Stimulated activated naive B cell treated with anti-CD40 and anti-IgM and Interleukin-4, amounts not matched to agents 10 μg/mL and 1 μg/mL and 100 μg/mL, for 72 hours (primary cell): ENCODE measurements at regions not wholly inside any gene's neighbourhood (a gene's known extent, or its start where the extent isn't known, plus 50 kb on each side); places are given as distances from the start of the nearest gene placed in this dataset.
"Not testable (repeated sequence)": the region's sequence is repeated elsewhere in the genome, so short reads cannot be mapped to it uniquely, and the experiment has no call there.

ENCODE experiments used
- ATAC-seq, 2 donors: fragments of 150-1000 bp; cut with Tn5 transposase; replicated peaks; 2 replicates each; pipeline ENCODE4 v1.10.0; 2021; ENCODE audit warnings: moderate library complexity in 1 of 2
- DNase-seq: peaks from one replicate; pipeline ENCODE4 v3.0.0; 2021
- H3K27ac Mint-ChIP-seq: one replicate; pipeline ENCODE4 v1.8.0; 2022; ENCODE audit warnings: mild to moderate bottlenecking, mixed read lengths
- H3K27me3 Mint-ChIP-seq, 2 donors: one replicate each; pipeline ENCODE4 v1.8.0; 2022; ENCODE audit warnings: mixed read lengths in 2 of 2
- H3K36me3 Mint-ChIP-seq, 2 donors: one replicate each; pipeline ENCODE4 v1.8.0; 2022; ENCODE audit warnings: mixed read lengths in 2 of 2, mild to moderate bottlenecking in 1 of 2
- H3K4me1 Mint-ChIP-seq, 2 donors: one replicate each; pipeline ENCODE4 v1.8.0; 2022; ENCODE audit warnings: mixed read lengths in 2 of 2, mild to moderate bottlenecking in 1 of 2
- H3K4me3 Mint-ChIP-seq, 2 donors: one replicate each; pipeline ENCODE4 v1.8.0; 2022; ENCODE audit warnings: mild to moderate bottlenecking in 2 of 2, mixed read lengths in 2 of 2, moderate library complexity in 1 of 2
- H3K9me3 Mint-ChIP-seq, 2 donors: one replicate each; pipeline ENCODE4 v1.8.0; 2022; ENCODE audit warnings: mixed read lengths in 2 of 2, mild to moderate bottlenecking in 1 of 2

GRCh38 chr2:111367080-111367479 is 246.4 kb downstream of the BCL2L11 start:
- H3K4me1 Mint-ChIP-seq, H3K4me3 Mint-ChIP-seq, H3K27ac Mint-ChIP-seq, H3K27me3 Mint-ChIP-seq, H3K9me3 Mint-ChIP-seq, DNase-seq, H3K36me3 Mint-ChIP-seq, ATAC-seq: not testable (repeated sequence)

- H3K4me3 Mint-ChIP-seq, DNase-seq: not testable (repeated sequence)
- peak; percentile 22 to 26 for ATAC-seq
Observed at GRCh38 chr2:111367871-111368270, 247.2 kb downstream of the BCL2L11 start.

GRCh38 chr2:111368288-111368687 is 247.6 kb downstream of the BCL2L11 start:
- H3K27me3 Mint-ChIP-seq, H3K27ac Mint-ChIP-seq, H3K36me3 Mint-ChIP-seq, H3K4me1 Mint-ChIP-seq, H3K9me3 Mint-ChIP-seq, DNase-seq, H3K4me3 Mint-ChIP-seq: not testable (repeated sequence)
- ATAC-seq = peak; percentile 91 to 93

More at GRCh38 chr2:111367871-111368270, 247.2 kb downstream of the BCL2L11 start:
- not testable (repeated sequence) for H3K27me3 Mint-ChIP-seq, H3K27ac Mint-ChIP-seq, H3K9me3 Mint-ChIP-seq, H3K36me3 Mint-ChIP-seq, H3K4me1 Mint-ChIP-seq

- not testable (repeated sequence) for H3K36me3 Mint-ChIP-seq, H3K9me3 Mint-ChIP-seq, H3K27me3 Mint-ChIP-seq, H3K27ac Mint-ChIP-seq, H3K4me3 Mint-ChIP-seq, ATAC-seq, DNase-seq, H3K4me1 Mint-ChIP-seq
Observed at GRCh38 chr2:111373060-111373459, 252.3 kb downstream of the BCL2L11 start.

GRCh38 chr2:111373989-111374388 is 253.3 kb downstream of the BCL2L11 start:
- H3K36me3 Mint-ChIP-seq, H3K9me3 Mint-ChIP-seq, H3K4me1 Mint-ChIP-seq, H3K27ac Mint-ChIP-seq, H3K27me3 Mint-ChIP-seq, H3K4me3 Mint-ChIP-seq, DNase-seq, ATAC-seq: not testable (repeated sequence)

GRCh38 chr2:111374734-111375133 is 254.0 kb downstream of the BCL2L11 start:
- not testable (repeated sequence) for H3K4me3 Mint-ChIP-seq, H3K4me1 Mint-ChIP-seq, ATAC-seq, H3K27ac Mint-ChIP-seq, H3K36me3 Mint-ChIP-seq, H3K27me3 Mint-ChIP-seq, H3K9me3 Mint-ChIP-seq, DNase-seq

GRCh38 chr2:111375320-111375883 is 254.7 kb downstream of the BCL2L11 start:
- not testable (repeated sequence) for H3K4me3 Mint-ChIP-seq, H3K27ac Mint-ChIP-seq, H3K9me3 Mint-ChIP-seq, H3K27me3 Mint-ChIP-seq, H3K36me3 Mint-ChIP-seq, H3K4me1 Mint-ChIP-seq, ATAC-seq, DNase-seq

GRCh38 chr2:111376272-111376970 is 255.7 kb downstream of the BCL2L11 start:
- H3K27me3 Mint-ChIP-seq, H3K36me3 Mint-ChIP-seq, DNase-seq, H3K27ac Mint-ChIP-seq, H3K9me3 Mint-ChIP-seq, ATAC-seq, H3K4me1 Mint-ChIP-seq, H3K4me3 Mint-ChIP-seq: not testable (repeated sequence)

GRCh38 chr2:111376971-111377352 is 256.2 kb downstream of the BCL2L11 start:
- H3K36me3 Mint-ChIP-seq, DNase-seq, H3K4me1 Mint-ChIP-seq, ATAC-seq, H3K9me3 Mint-ChIP-seq, H3K27me3 Mint-ChIP-seq, H3K4me3 Mint-ChIP-seq, H3K27ac Mint-ChIP-seq: not testable (repeated sequence)

GRCh38 chr2:111377386-111377959 is 256.8 kb downstream of the BCL2L11 start:
- not testable (repeated sequence) for H3K4me1 Mint-ChIP-seq, H3K27me3 Mint-ChIP-seq, H3K27ac Mint-ChIP-seq, ATAC-seq, H3K9me3 Mint-ChIP-seq, H3K36me3 Mint-ChIP-seq, DNase-seq, H3K4me3 Mint-ChIP-seq

GRCh38 chr2:111378348-111378747 is 257.6 kb downstream of the BCL2L11 start:
- not testable (repeated sequence) for H3K27me3 Mint-ChIP-seq, H3K27ac Mint-ChIP-seq, H3K36me3 Mint-ChIP-seq, H3K4me1 Mint-ChIP-seq, DNase-seq, H3K4me3 Mint-ChIP-seq, H3K9me3 Mint-ChIP-seq
- peak in 1 of 2 donors; percentile 52 for ATAC-seq

GRCh38 chr2:111380733-111381439 is 260.2 kb downstream of the BCL2L11 start:
- H3K4me3 Mint-ChIP-seq, H3K4me1 Mint-ChIP-seq: not testable (repeated sequence)

GRCh38 chr2:111381530-111382306 is 261.0 kb downstream of the BCL2L11 start:
- not testable (repeated sequence) for H3K9me3 Mint-ChIP-seq, H3K36me3 Mint-ChIP-seq, DNase-seq, H3K27ac Mint-ChIP-seq, H3K27me3 Mint-ChIP-seq, H3K4me1 Mint-ChIP-seq, H3K4me3 Mint-ChIP-seq
- ATAC-seq = peak in 1 of 2 donors; percentile 14

More at GRCh38 chr2:111380733-111381439, 260.2 kb downstream of the BCL2L11 start:
- H3K9me3 Mint-ChIP-seq, DNase-seq, H3K36me3 Mint-ChIP-seq, H3K27ac Mint-ChIP-seq, H3K27me3 Mint-ChIP-seq: not testable (repeated sequence)
- peak; percentile 25 to 29 for ATAC-seq

- not testable (repeated sequence) for DNase-seq, H3K27me3 Mint-ChIP-seq, H3K9me3 Mint-ChIP-seq, H3K4me1 Mint-ChIP-seq, H3K36me3 Mint-ChIP-seq, H3K4me3 Mint-ChIP-seq, ATAC-seq, H3K27ac Mint-ChIP-seq
Observed at GRCh38 chr2:111382507-111382906, 261.8 kb downstream of the BCL2L11 start.
